Thyroid gland (tissue), 4 donors: ENCODE measurements at regions not wholly inside any gene's neighbourhood (a gene's known extent, or its start where the extent isn't known, plus 50 kb on each side); places are given as distances from the start of the nearest gene placed in this dataset.

Experiments
- DNase-seq, 2 donors: peaks; one replicate each; pipeline ENCODE4 v3.0.0-alpha.2; 2019
- H3K27ac ChIP-seq, 3 donors: fragments of 200-600 bp; sonication (generic); 1 replicate in 2 of 3; 2 replicates in 1 of 3; pipeline ENCODE4 v1.5.1; 2016 to 2019; ENCODE audit warnings: mild to moderate bottlenecking in 1 of 3, moderate library complexity in 1 of 3
- H3K27me3 ChIP-seq: fragments of 200-600 bp; sonication (generic); one replicate; pipeline ENCODE4 v1.5.1; 2019
- H3K36me3 ChIP-seq, 2 donors: fragments of 200-600 bp; sonication (generic); one replicate each; pipeline ENCODE4 v1.5.1; 2016 to 2019
- H3K4me1 ChIP-seq, 2 donors: fragments of 200-600 bp; sonication (generic); one replicate each; pipeline ENCODE4 v1.5.1; 2017 to 2019
- H3K4me3 ChIP-seq, 3 donors: fragments of 200-600 bp; sonication (generic); replicated peaks in 1 of 3; 1 replicate in 2 of 3; 2 replicates in 1 of 3; pipeline ENCODE4 v1.5.1; 2016; ENCODE audit warnings: mild to moderate bottlenecking in 1 of 3
- H3K9me3 ChIP-seq: fragments of 200-600 bp; sonication (generic); one replicate; pipeline ENCODE4 v1.5.1; 2017
- CTCF ChIP-seq, 6 experiments: fragments of 200-600 bp in 3 of 6; fragments of 450-650 bp in 3 of 6; sonication (generic) in 3 of 6; IDR thresholded peaks; one replicate each; pipeline ENCODE4 v1.5.1; 2016 to 2019; ENCODE audit warnings: antibody characterized with exemption in 6 of 6, mild to moderate bottlenecking in 2 of 6, inconsistent platforms in 1 of 6, moderate library complexity in 1 of 6
- POLR2A ChIP-seq, 2 donors: fragments of 450-650 bp; IDR thresholded peaks; one replicate each; pipeline ENCODE4 v1.6.1; 2017; ENCODE audit warnings: antibody characterized with exemption in 2 of 2, mild to moderate bottlenecking in 2 of 2, moderate library complexity in 1 of 2
- WGBS, 2 donors: methylation state at CpG; one replicate each; pipeline ENCODE4 v1.1.5; 2017; 5-methylcytosine and 5-hydroxymethylcytosine counted together
- intact Hi-C: fragments of 100-400 bp; cut with DNase I; formaldehyde crosslinking; loops from one replicate; pipeline ENCODE4 v1.15.1; 2023

GRCh38 chr5:14965815-14966214 lies 94.2 kb upstream of the ANKH start:
- no peaks in the 10 kb centered on the region for H3K36me3 ChIP-seq
- H3K9me3 ChIP-seq, result no peaks in the 10 kb centered on the region
- TF ChIP-seq POLR2A (IDR thresholded peaks at IDR 0.05) (no peak), CTCF (IDR thresholded peaks at IDR 0.05) (no peak)
- H3K27me3 ChIP-seq, result no peaks in the 10 kb centered on the region
- no peak for DNase-seq
- no peaks in the 10 kb centered on the region for H3K4me1 ChIP-seq
- H3K27ac ChIP-seq, result no peak overlapping the region
- WGBS, 2 donors, result 79 to 94% methylated on average over 1 of the region's 1 CpG
- H3K4me3 ChIP-seq, result no peak overlapping the region
- intact Hi-C loops, result no loop called here

GRCh38 chr5:14962604-14963003 lies 91.0 kb upstream of the ANKH start:
- H3K27ac ChIP-seq, result no peak overlapping the region
- no peak for DNase-seq
- no peaks in the 10 kb centered on the region for H3K27me3 ChIP-seq
- TF ChIP-seq CTCF (IDR thresholded peaks at IDR 0.05) (no peak), POLR2A (IDR thresholded peaks at IDR 0.05) (no peak)
- intact Hi-C loops, result no loop called here
- WGBS, 2 donors, result 74 to 80% methylated on average over 2 of the region's 2 CpGs
- H3K4me3 ChIP-seq, result no peak overlapping the region
- no peaks in the 10 kb centered on the region for H3K9me3 ChIP-seq
- H3K36me3 ChIP-seq, result no peaks in the 10 kb centered on the region
- H3K4me1 ChIP-seq, result no peaks in the 10 kb centered on the region

- Histone ChIP-seq H3K4me1 (peaks cover 0 to 4% of the 10 kb centered on the region in 2 donors), H3K27ac (no peak overlapping the region), H3K4me3 (no peak overlapping the region), H3K27me3 (no peaks in the 10 kb centered on the region), H3K36me3 (no peaks in the 10 kb centered on the region), H3K9me3 (no peaks in the 10 kb centered on the region)
- intact Hi-C loops, result no loop called here
- TF ChIP-seq CTCF (IDR thresholded peaks at IDR 0.05) (no peak), POLR2A (IDR thresholded peaks at IDR 0.05) (no peak)
- no peak for DNase-seq
- WGBS, 2 donors, result 93 to 97% methylated on average over 15 of the region's 17 CpGs
Observed at GRCh38 chr5:14960120-14960462, 88.5 kb upstream of the ANKH start.

- H3K9me3 ChIP-seq, result no peaks in the 10 kb centered on the region
- no peak overlapping the region for H3K27ac ChIP-seq
- H3K4me3 ChIP-seq, result no peak overlapping the region
- DNase-seq, result no peak
- H3K27me3 ChIP-seq, result no peaks in the 10 kb centered on the region
- intact Hi-C loops, result no loop called here
- H3K36me3 ChIP-seq, result no peaks in the 10 kb centered on the region
- TF ChIP-seq CTCF (IDR thresholded peaks at IDR 0.05), result no peak
- TF ChIP-seq POLR2A (IDR thresholded peaks at IDR 0.05), result no peak
- H3K4me1 ChIP-seq, result peaks cover 0 to 4% of the 10 kb centered on the region in 2 donors
- 89 to 90% methylated on average over 12 of the region's 12 CpGs for whole genome bisulfite sequencing, 2 donors
Observed at GRCh38 chr5:14959399-14960119, 88.0 kb upstream of the ANKH start.

- TF ChIP-seq POLR2A (IDR thresholded peaks at IDR 0.05) (no peak), CTCF (IDR thresholded peaks at IDR 0.05) (no peak)
- Histone ChIP-seq H3K27me3 (no peaks in the 10 kb centered on the region), H3K9me3 (no peaks in the 10 kb centered on the region), H3K4me3 (no peak overlapping the region), H3K27ac (no peak overlapping the region), H3K4me1 (peaks cover 0 to 4% of the 10 kb centered on the region in 2 donors), H3K36me3 (no peaks in the 10 kb centered on the region)
- no peak for DNase-seq
- intact Hi-C loops, result no loop called here
- WGBS, 2 donors, result 88 to 96% methylated on average over 2 of the region's 2 CpGs
Observed at GRCh38 chr5:14958188-14958587, 86.6 kb upstream of the ANKH start.
